ENCODE measurements at regions not wholly inside any gene's neighbourhood (a gene's known extent, or its start where the extent isn't known, plus 50 kb on each side); places are given as distances from the start of the nearest gene placed in this dataset.

GRCh38 chr9:134271338-134272301, 54.6 kb upstream of the RXRA start:
- Mint-ChIP-seq H3K4me3 (no peak overlapping the region), H3K4me1 (ENCODE audit: low read depth) (no peaks in the 10 kb centered on the region), H3K27ac (no peak overlapping the region), H3K36me3 (ENCODE audit: low read depth) (no peaks in the 10 kb centered on the region), H3K27me3 (ENCODE audit: low read depth) (peaks cover 2% of the 10 kb centered on the region), H3K9me3 (no peaks in the 10 kb centered on the region)

- Mint-ChIP-seq H3K4me3 (no peak overlapping the region), H3K36me3 (ENCODE audit: low read depth) (no peaks in the 10 kb centered on the region), H3K4me1 (ENCODE audit: low read depth) (no peaks in the 10 kb centered on the region), H3K9me3 (no peaks in the 10 kb centered on the region), H3K27ac (no peak overlapping the region), H3K27me3 (ENCODE audit: low read depth) (peaks cover 5% of the 10 kb centered on the region)
Observed at GRCh38 chr9:134272302-134273023, 53.8 kb upstream of the RXRA start.

DNA sequence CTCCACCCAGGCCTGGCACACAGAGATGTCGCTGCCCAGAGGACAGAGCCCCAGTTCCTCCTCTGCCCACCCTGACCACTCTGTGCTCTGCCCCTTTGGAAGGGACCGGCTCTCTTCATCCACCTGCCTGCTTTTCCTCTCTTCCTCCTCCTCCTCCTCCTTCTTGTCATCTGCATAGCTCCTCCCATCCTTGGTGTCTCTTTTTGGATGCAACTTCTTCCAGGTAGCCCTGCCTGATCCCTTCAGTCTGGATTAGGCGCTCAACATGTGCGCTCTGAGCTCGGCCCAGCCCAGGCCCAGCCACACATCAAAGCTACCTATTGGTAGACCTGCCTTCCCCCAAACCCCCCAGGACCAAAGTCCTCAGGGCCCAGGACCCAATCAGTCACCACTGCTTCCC, 52.6 kb upstream of the RXRA start:
- Mint-ChIP-seq H3K27me3 (ENCODE audit: low read depth) (peaks cover 5% of the 10 kb centered on the region), H3K36me3 (ENCODE audit: low read depth) (no peaks in the 10 kb centered on the region), H3K9me3 (no peaks in the 10 kb centered on the region), H3K27ac (no peak overlapping the region), H3K4me3 (no peak overlapping the region), H3K4me1 (ENCODE audit: low read depth) (no peaks in the 10 kb centered on the region)

DNA sequence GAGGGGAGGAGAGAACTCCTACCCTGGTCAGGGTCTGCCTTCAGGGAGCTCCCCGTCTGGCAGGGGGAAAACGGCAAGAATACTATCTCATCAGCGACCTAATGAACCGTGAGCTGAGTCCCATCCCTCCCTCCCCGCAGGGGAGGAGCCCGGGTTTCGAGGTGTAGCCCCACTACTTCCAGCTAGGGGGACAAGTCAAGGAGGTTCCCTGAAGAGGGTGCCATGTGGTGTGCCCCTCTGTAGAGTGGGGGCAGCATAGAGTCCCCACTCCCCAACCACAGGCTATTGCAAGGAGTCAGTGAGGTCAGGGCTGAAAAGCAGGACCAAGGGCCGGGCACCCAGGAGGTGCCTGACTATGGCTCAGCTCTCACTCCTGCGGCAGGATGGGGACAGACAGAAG, 50.9 kb upstream of the RXRA start:
- Mint-ChIP-seq H3K4me1 (ENCODE audit: low read depth) (no peaks in the 10 kb centered on the region), H3K27ac (no peak overlapping the region), H3K4me3 (no peak overlapping the region), H3K36me3 (ENCODE audit: low read depth) (no peaks in the 10 kb centered on the region), H3K27me3 (ENCODE audit: low read depth) (peaks cover 5% of the 10 kb centered on the region), H3K9me3 (no peaks in the 10 kb centered on the region)

GRCh38 chr9:134276453-134277245, 49.6 kb upstream of the RXRA start:
- no peaks in the 10 kb centered on the region for H3K9me3 Mint-ChIP-seq
- no peak overlapping the region for H3K27ac Mint-ChIP-seq
- H3K4me1 Mint-ChIP-seq (ENCODE audit: low read depth): no peaks in the 10 kb centered on the region
- no peaks in the 10 kb centered on the region for H3K36me3 Mint-ChIP-seq (ENCODE audit: low read depth)
- H3K4me3 Mint-ChIP-seq: no peak overlapping the region
- peaks cover 5% of the 10 kb centered on the region for H3K27me3 Mint-ChIP-seq (ENCODE audit: low read depth)
